Activated CD8-positive, alpha-beta memory T cell treated with anti-CD3 and anti-CD28 coated beads for 36 hours (primary cell): ENCODE measurements at regions not wholly inside any gene's neighbourhood (a gene's known extent, or its start where the extent isn't known, plus 50 kb on each side); places are given as distances from the start of the nearest gene placed in this dataset.

ENCODE experiments used
- CTCF ChIA-PET: fragments of 350-600 bp; sonication (Branson Sonifier 250); formaldehyde crosslinking; loops from one replicate; lab custom pipeline; 2021; ENCODE audit warnings: antibody characterized with exemption; lab: Charles Lee
- POLR2A ChIA-PET: fragments of 350-600 bp; sonication (Branson Sonifier 250); formaldehyde crosslinking; loops from one replicate; lab custom pipeline; 2021; ENCODE audit warnings: antibody characterized with exemption; lab: Charles Lee

DNA sequence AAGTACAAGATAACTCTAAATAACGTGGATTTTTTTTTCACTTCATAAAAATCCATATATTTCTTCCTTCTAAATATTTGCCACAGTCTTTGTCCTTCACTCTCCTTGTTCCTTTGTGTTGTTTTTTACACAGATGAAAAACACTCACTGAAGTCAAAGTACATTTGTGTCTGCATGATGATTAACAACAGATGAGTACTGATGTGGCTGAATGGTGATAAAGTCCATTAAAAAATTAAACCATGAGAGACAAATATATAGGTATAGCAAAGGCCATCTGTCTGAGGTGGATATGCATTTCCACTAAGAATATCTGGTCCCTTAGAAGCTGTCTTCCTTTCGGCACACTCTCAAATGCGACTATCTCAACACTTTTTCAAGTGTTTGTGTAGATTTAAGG lies 317.5 kb upstream of the MCTP2 start:
- ChIA-PET POLR2A (no interaction called here), CTCF (no interaction called here)

DNA sequence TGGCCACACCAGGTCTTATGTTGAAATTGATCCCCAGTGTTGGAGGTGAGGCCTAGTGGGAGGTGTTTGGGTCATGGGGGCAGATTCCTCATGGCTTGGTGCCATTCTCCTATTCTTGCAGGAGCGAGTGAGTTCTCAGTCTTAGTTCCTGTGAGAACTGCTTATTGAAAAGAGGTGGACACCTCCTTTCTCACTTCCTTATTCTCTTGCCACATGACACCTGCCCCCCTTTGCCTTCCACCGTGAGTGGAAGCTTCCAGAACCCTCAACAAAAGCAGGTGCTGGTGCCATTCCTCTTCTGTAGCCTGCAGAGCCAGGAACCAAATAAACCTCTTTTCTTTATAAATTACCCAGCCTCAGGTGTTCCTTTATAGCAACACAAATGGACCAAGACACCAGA lies 318.1 kb upstream of the MCTP2 start:
- CTCF ChIA-PET = no interaction called here

DNA sequence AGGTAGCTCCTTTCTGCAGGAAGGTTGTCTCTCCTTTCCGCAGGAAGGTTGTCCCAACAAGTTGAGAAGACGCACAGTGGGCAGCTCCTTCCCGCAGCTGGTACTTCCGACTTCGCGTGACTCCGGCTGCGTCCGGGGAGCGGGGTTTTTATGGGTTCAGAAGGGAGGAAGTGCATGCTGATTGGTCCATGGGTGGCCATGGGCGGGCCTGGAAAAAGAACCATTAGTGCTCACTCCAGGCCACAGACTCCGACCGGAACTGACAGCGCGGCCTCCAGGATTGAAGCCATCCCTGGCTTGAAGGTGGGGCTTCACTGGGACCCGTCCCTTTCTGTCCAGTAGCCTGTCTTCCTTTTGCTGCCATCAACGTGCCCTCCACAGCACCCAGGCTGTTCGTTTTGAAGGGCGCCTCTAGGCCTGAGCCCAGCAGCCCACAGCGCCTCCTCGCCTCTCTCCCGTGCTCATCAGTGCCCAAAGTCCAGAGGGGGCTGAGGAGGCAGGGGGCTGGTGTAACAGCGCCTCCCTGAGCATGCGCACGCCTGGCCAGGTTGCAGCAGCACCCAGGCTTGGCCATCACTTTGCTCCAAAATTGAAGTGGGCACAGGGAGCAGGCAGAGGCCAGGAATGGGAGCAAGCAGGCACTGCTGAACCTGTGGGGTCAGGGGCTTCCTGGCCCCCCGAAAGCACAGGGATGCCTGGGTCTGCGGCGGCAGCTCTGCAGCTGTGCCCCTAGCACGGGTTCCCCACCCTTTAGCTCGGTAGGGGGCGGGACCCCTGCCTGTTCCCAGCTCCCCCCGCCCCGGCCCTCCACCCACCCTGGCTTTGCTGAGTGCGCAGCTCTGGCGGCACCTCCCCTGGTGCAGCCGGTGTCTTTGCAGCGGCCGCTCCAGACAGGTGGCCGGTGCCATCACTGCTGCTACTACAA lies 330.6 kb upstream of the MCTP2 start:
- POLR2A ChIA-PET = no interaction called here
- CTCF ChIA-PET = no interaction called here

More for the DNA sequence above, 318.1 kb upstream of the MCTP2 start:
- POLR2A ChIA-PET = no interaction called here

DNA sequence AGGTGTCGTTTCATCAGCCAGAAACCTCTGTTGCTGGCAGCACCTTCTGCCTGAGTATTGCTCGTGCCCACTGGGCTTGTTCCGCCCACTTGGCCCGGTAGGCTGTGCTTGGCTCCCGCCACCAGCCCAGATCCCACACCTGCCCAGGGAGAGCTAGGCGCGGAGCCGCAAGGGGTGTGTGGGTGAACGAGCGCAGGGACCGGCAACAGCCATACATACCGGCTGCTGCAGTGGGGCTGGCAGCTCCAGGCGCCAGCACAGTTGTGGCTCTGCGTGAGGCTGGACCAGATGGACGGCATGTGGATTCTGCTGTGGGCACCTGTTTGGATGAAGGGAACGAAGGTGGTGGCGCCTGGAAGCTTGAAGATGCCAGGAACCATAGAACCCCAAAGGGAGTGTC lies 331.5 kb upstream of the MCTP2 start:
- CTCF ChIA-PET = no interaction called here

DNA sequence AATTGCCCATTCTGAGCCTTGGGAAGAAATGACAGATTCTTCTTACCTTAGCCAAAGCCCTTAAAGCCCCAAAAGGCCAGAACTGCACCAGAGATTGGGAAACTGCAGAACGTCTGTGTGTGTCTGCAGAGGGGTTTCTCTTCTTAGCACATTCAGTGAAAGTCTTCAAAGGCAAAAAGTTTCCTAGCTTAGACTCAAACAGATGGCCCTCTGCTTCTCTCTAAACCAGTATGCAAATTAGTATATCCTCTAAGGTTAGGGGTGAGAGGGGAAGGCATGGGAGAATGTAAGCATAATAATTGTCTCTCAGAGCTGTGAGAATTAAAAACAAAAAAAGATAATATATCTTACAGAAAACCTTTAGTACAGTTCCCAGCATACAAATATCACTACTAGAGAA lies 334.0 kb upstream of the MCTP2 start:
- ChIA-PET POLR2A (no interaction called here), CTCF (no interaction called here)

More for the DNA sequence above, 331.5 kb upstream of the MCTP2 start:
- POLR2A ChIA-PET = no interaction called here

DNA sequence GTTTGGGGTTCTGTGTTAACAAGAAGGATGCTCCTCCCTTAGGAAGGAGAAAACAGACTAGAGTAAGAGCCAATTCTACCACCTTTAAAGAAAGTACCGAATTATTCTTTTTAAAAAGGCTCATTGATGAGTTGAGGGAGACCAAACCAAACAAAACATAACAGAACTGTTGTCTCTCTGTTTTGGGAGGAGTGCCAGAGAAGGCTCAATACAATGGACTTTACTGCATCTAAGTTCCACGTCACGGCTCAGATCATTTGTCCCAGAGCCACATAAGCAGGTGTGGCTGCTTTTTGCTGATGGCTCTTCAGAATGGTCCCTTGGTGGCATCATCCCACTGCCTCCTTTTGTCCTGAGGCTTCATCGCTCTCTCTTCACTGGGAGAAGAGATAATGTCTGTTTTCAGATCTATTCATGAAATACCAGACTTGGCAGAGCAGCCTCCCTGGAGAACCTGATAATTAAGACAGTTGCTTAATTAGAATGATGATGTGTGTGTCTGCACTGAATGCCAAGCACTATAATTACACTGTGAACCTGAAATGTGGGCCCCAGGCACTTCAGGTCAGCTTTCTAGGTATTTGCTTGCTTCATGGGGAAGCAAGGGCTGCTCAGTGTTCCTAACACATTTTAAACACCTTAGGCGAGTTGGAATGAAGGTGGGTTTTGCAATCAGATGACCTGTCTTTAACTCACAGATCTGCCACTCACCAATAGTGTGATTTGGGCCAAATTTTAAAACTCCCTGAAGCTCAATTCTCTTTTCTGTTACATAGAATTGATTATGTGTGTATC lies 335.2 kb upstream of the MCTP2 start:
- ChIA-PET CTCF (no interaction called here), POLR2A (no interaction called here)

DNA sequence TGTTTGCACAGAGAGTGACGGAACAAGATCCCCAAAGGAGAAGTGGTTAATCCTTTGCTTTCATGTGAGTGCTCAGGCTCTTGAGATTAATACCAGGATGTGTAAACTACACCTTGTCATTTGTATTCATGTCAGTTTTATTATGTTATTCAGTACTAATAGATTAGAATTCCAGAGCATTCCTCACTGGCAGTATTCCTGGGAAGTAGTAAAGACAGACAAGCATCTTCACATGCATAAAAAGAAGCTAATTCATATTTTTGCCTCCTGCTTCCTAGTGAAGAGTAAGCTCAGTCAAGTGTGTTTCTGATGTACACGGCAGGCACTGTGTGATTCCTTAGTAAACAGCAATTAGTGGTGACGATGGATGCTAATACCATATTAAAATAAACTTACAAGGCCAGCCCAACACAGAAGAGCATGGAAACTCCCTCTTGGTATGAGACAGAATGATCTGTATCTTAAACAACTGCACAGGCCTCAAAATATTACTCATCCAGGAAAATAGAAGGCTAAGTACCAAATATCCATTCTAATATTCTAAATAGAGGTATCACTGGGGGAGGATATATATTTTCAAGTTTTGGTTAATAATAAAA lies 336.8 kb upstream of the MCTP2 start:
- POLR2A ChIA-PET = no interaction called here
- CTCF ChIA-PET = no interaction called here

DNA sequence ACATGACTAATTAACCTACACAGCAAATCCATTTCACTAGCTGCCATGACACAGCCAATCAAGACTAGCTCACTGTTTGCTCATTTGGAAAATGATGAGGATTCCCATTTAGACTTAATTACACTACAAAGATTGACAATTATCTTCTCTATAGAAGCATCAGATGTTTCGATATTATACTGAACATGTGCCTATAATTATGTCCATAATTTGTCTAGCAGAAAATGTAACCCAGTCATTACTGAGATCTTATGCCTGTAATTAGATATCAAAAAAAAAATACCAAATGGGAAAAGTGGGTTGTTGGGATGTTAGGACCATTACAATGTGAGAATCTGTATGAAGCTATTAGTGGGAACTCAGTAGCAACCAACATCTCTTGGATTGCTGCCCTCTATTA lies 344.2 kb upstream of the MCTP2 start:
- ChIA-PET POLR2A (no interaction called here), CTCF (no interaction called here)

DNA sequence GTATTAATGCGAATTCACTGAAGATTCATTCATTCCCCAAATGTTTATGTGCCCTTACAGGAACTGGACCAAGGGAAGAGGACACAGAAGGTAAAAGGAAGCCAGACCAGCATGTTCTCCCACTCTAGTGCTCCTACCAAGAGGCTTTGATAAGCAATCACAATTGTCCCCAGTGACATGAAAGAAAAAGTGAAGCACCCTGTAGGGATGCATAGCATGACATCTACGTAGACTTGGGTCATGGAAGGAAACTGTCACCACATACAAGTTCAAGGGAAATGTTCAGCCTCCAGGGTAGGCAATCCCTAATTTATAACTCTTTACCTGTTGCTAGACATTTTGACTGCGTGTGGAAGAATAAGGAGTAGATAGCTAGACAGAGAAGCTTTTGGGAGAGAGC lies 348.6 kb upstream of the MCTP2 start:
- ChIA-PET CTCF (no interaction called here), POLR2A (no interaction called here)

DNA sequence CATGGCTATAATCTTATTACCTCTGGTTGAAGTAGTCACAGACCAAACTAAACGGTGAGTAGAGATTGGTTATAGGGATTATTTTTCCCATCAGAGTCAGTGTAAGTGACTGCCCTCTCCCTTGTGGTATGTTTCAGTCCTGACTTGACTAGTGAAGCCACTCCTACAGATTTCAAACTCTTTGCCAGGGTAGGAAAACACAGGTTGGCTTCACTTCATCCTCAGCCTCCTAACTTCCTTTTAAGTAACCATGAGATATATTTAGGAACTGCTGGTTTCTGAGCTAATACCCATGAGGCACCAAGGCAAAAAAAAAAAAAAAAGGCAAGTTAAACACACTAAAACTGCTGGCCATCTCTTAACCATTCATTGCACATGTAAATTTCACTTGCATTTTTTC lies 349.2 kb upstream of the MCTP2 start:
- POLR2A ChIA-PET = no interaction called here

DNA sequence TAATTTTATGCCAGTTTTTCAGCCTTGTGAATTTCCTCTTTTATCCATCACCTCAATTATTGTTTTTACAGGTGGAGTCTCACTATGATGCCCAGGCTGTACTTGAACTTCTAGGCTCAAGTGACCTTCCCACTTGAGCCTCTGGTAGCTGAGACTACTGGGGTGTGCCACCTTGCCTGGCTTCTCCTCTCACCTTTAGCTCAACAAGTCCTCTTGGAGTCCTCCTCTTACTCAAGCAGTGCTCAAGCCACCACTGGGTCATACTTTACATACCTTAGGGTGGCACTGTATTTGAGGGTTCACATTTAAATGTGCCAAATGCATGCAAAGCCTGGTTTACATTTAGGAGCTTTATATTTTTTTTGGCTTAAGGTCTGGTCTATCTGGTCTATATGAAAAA lies 350.1 kb upstream of the MCTP2 start:
- ChIA-PET CTCF (no interaction called here), POLR2A (no interaction called here)

More for the DNA sequence above, 349.2 kb upstream of the MCTP2 start:
- CTCF ChIA-PET = no interaction called here

DNA sequence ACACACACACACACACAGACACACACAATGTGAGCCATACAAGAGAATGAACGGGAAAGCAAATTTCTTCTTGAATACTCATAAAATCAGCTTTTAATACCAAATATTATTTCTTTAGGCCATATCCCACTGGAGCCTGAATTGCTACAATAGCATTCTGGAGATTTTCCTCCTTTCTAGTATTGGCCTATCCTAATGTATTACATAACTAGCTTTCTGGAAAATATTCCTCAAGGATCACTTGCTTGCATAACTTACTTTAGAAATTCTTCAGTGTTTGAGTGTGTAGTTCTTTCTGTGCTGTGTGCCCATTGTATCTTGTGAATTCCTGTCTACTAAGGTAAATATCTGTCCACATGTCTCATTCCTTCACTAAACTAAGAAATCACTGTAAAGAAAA lies 351.0 kb upstream of the MCTP2 start:
- POLR2A ChIA-PET = no interaction called here
- CTCF ChIA-PET = no interaction called here

DNA sequence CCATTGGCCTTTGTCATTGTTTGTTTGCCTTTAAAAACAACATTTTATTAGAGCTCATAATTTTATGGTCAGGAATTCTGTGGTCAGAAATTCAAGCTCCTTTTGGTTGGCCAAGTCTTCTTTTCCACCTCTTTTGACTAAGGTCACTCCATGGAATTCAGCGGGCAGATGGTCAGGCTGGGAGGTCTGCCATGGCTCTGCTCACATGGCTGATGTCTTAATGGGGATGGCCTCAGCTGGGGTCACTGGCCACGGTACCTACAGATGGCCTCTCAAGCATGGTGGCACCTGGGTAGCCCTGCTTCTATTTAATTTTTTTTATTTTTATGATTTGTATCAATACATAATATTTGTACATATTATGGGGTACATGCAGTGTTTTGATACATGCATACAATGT lies 360.8 kb upstream of the MCTP2 start:
- ChIA-PET CTCF (no interaction called here), POLR2A (no interaction called here)

DNA sequence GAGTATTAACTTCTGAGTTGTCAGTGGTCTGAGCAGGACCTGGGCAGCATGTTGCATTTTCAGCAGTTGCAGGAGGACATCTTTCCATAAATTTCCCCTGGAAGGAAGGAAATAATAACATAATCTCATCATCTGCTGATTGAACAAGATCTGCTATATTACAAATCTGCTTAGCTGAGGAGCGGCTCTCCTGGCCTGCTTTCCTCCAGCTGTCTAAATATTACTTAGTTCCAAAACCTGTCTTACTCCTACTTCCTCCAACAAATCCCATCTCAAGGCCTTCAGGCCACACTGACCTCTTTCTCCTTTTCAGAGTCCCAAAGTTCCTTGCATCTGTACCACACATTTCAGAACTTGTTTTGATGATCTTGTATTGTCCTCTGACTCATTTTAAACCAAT lies 364.4 kb upstream of the MCTP2 start:
- ChIA-PET CTCF (no interaction called here), POLR2A (no interaction called here)

DNA sequence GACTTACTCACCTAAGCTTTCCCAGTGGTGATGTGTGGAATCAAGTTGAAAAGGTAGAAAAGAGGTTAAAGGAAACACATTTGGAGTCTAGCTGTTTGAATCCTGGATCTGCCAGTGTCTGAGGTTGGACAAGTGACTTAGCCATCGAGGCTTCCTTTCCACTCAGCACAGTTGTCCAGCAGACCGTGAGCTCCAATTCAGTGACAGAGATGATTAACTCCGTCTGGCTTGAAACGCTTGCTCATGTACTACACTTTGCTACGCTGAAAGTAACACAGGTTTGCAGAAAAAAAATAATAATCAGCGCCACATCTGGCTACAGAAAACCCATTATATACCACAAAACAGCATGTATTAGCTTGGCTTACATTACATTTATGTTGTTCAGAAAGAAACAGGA lies 364.9 kb upstream of the MCTP2 start:
- ChIA-PET POLR2A (no interaction called here), CTCF (no interaction called here)

DNA sequence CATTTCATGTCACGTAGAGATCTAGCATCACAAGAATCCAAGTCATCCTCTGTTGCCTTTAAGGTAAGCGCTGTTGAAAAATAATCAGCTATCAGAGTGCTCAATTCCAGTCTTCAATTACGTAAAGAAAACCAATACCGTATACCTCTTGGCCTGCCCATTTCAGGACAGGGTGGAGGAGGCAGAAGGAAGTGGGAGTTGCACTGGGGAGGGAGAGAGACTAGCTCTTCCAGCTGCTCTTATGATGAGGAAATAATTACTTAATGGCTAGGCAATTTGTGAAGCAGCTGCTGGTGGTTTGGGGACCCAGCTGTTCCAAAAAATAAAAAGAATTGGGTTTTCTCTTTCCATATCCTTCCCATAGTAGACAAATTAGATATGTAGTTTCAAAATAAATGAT lies 365.8 kb upstream of the MCTP2 start:
- CTCF ChIA-PET = no interaction called here
- POLR2A ChIA-PET = no interaction called here

DNA sequence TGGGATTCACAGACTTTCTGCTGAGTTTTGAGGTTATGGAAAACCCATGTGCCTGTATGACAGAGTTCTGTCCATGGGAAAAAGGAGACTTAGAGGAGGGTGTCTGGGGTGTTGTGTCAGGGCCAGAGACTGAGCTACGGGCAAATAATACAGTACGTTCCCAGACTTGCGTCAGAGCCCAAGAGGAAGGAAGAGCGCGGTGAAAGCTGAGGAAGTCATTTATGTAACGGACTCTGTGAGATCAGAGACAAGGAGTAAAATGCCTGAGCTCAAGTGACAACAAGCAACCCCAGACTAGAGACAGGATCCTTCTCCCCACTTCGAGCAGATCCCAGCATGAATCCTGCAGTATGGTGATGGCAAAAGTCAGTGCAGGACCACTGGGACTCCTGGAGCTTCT lies 368.6 kb upstream of the MCTP2 start:
- POLR2A ChIA-PET = no interaction called here
- CTCF ChIA-PET = no interaction called here

DNA sequence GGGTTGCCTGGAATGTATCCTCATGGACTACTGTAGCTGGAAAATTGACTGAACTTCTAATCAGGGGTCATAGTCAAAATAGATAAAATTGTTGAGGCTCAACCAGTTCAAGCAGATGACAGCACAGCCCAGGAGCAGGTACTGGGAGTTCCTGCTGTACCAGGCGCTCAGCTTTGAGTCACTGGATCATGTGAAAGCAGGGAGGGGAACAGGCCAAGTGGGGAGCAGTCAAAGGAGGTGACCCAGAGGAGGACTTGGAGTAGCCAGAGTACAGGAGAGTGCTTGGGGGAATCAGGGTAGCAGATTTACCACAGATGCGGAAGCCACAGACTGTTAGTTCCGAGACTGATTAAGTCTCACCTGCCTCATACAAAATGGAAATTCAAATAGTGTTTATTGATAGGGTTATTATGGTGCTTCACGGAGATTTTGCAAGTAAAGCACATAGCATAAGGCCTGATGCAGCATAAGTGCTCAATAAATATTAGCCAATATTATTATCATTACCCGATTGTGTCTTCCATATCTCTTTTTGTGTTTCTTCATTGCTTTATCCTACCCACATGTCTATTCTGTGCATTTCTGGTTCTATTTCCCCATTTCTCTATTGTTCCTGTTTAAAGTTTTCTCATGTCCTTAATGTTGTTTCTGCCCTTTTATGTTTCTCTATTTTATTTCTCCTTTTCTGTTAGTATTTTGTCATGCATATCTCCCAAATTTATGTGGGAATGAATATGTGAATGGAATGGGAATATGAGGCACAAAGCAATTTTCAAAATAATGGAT lies 369.2 kb upstream of the MCTP2 start:
- CTCF ChIA-PET = no interaction called here
- POLR2A ChIA-PET = no interaction called here

DNA sequence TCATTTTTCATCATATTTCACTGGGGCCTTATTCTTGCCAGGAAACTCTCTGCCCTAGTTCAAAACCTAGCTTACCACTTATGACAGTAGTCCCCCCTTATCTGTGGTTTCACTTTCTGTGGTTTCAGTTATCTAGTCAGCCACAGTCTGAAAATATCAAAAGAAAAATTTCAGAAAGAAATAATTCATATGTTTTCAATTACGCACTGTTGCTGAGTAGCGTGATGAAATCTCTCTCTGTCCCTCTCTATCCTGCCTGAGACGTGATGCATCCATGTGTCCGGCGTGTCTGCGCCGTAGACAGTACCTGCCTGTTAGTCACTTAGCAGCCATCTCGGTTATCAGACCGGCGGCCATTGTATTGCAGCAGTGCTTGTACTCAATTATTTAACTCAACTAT lies 369.9 kb upstream of the MCTP2 start:
- ChIA-PET CTCF (no interaction called here), POLR2A (no interaction called here)

DNA sequence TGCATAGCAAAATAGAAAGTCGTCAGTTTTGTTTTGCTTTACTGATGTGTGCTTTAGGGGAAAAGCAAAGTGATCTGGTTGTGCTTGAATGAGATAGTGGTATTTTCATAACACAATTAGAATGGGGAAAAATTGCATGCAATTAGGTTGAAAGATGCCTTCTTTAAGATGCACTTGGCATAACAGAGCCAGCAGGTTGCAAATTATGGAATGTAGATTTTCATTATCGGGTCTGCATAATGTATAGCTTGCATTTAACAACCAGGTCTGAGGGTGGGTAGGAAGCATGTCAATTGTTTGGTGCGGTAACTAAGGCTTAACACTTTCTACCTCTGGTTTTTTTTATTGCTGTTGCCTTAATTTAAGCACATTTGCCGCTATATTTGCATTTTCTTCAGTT lies 370.7 kb upstream of the MCTP2 start:
- CTCF ChIA-PET = no interaction called here
- POLR2A ChIA-PET = no interaction called here
